Tibial nerve (tissue), 4 donors: ENCODE measurements at regions not wholly inside any gene's neighbourhood (a gene's known extent, or its start where the extent isn't known, plus 50 kb on each side); places are given as distances from the start of the nearest gene placed in this dataset.

Experiments used
- EP300 ChIP-seq, 2 donors: sonication (generic); formaldehyde crosslinking; IDR thresholded peaks; one replicate each; pipeline ENCODE4 v1.6.1; 2017; ENCODE audit warnings: antibody characterized with exemption in 2 of 2, mild to moderate bottlenecking in 1 of 2
- TF ChIP-seq, protein P1 (sequence below), 5 experiments: fragments of 200-600 bp in 3 of 5; fragments of 450-650 bp in 2 of 5; sonication (generic) in 3 of 5; IDR thresholded peaks; one replicate each; pipeline ENCODE4 v1.5.1; 2016 to 2019; ENCODE audit warnings: antibody characterized with exemption in 5 of 5, mild to moderate bottlenecking in 3 of 5, moderate library complexity in 2 of 5

GRCh38 chr1:99531578-99532275 is 114.2 kb upstream of the PALMD start:
- TF ChIP-seq, protein P1, sequence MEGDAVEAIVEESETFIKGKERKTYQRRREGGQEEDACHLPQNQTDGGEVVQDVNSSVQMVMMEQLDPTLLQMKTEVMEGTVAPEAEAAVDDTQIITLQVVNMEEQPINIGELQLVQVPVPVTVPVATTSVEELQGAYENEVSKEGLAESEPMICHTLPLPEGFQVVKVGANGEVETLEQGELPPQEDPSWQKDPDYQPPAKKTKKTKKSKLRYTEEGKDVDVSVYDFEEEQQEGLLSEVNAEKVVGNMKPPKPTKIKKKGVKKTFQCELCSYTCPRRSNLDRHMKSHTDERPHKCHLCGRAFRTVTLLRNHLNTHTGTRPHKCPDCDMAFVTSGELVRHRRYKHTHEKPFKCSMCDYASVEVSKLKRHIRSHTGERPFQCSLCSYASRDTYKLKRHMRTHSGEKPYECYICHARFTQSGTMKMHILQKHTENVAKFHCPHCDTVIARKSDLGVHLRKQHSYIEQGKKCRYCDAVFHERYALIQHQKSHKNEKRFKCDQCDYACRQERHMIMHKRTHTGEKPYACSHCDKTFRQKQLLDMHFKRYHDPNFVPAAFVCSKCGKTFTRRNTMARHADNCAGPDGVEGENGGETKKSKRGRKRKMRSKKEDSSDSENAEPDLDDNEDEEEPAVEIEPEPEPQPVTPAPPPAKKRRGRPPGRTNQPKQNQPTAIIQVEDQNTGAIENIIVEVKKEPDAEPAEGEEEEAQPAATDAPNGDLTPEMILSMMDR (IDR thresholded peaks at IDR 0.05) = no peak
- TF ChIP-seq EP300 (IDR thresholded peaks at IDR 0.05) = no peak
